HG03280 (cell line): ENCODE measurements at regions not wholly inside any gene's neighbourhood (a gene's known extent, or its start where the extent isn't known, plus 50 kb on each side); places are given as distances from the start of the nearest gene placed in this dataset.
"Not testable (repeated sequence)": the region's sequence is repeated elsewhere in the genome, so short reads cannot be mapped to it uniquely, and the experiment has no call there.

Source experiments
- ATAC-seq: cut with Tn5 transposase; IDR thresholded peaks from one replicate; pipeline ENCODE4 v1.9.1; 2021; ENCODE audit warnings: mild to moderate bottlenecking, moderate library complexity; ENCODE audit not compliant: unreplicated experiment

GRCh38 chr1:55814967-55815366 lies 599.8 kb upstream of the USP24 start:
- ATAC-seq, result no peak

GRCh38 chr1:55813618-55814017 lies 598.5 kb upstream of the USP24 start:
- no peak for ATAC-seq

- ATAC-seq, result no peak
Observed at GRCh38 chr1:55812281-55812680, 597.1 kb upstream of the USP24 start.

- no peak for ATAC-seq
Observed at GRCh38 chr1:55808263-55808662, 593.1 kb upstream of the USP24 start.

- no peak for ATAC-seq
Observed at GRCh38 chr1:55803429-55803828, 588.3 kb upstream of the USP24 start.

- no peak for ATAC-seq
Observed at GRCh38 chr1:55801481-55801880, 586.3 kb upstream of the USP24 start.

GRCh38 chr1:55800503-55800902 lies 585.3 kb upstream of the USP24 start:
- ATAC-seq, result no peak

GRCh38 chr1:55793856-55794255 lies 578.7 kb upstream of the USP24 start:
- ATAC-seq, result no peak

GRCh38 chr1:55792870-55793269 lies 577.7 kb upstream of the USP24 start:
- ATAC-seq, result no peak

- no peak for ATAC-seq
Observed at GRCh38 chr1:55789466-55789865, 574.3 kb upstream of the USP24 start.

GRCh38 chr1:55786396-55786795 lies 571.2 kb upstream of the USP24 start:
- no peak for ATAC-seq

- ATAC-seq, result not testable (repeated sequence)
Observed at GRCh38 chr1:55784941-55785450, 569.8 kb upstream of the USP24 start.

- no peak for ATAC-seq
Observed at GRCh38 chr1:55781944-55782482, 566.8 kb upstream of the USP24 start.

GRCh38 chr1:55781003-55781402 lies 565.8 kb upstream of the USP24 start:
- no peak for ATAC-seq

GRCh38 chr1:55777545-55777944 lies 562.4 kb upstream of the USP24 start:
- no peak for ATAC-seq

GRCh38 chr1:55775007-55775406 lies 559.8 kb upstream of the USP24 start:
- ATAC-seq, result no peak

GRCh38 chr1:55774446-55774845 lies 559.3 kb upstream of the USP24 start:
- no peak for ATAC-seq

- no peak for ATAC-seq
Observed at GRCh38 chr1:55773211-55773940, 558.2 kb upstream of the USP24 start.

- ATAC-seq, result no peak
Observed at GRCh38 chr1:55768327-55768952, 553.3 kb upstream of the USP24 start.

GRCh38 chr1:55767171-55767570 lies 552.0 kb upstream of the USP24 start:
- ATAC-seq, result no peak

GRCh38 chr1:55765505-55765904 lies 550.3 kb upstream of the USP24 start:
- ATAC-seq, result not testable (repeated sequence)

- no peak for ATAC-seq
Observed at GRCh38 chr1:55751776-55752175, 536.6 kb upstream of the USP24 start.
